ENCODE measurements at regions not wholly inside any gene's neighbourhood (a gene's known extent, or its start where the extent isn't known, plus 50 kb on each side); places are given as distances from the start of the nearest gene placed in this dataset.

GRCh38 chr7:4434306-4434705, 247.8 kb upstream of the FOXK1 start:
- H3K4me3 ChIP-seq (ENCODE audit: low read depth, low read length): no peak overlapping the region
- TF ChIP-seq, protein P1, sequence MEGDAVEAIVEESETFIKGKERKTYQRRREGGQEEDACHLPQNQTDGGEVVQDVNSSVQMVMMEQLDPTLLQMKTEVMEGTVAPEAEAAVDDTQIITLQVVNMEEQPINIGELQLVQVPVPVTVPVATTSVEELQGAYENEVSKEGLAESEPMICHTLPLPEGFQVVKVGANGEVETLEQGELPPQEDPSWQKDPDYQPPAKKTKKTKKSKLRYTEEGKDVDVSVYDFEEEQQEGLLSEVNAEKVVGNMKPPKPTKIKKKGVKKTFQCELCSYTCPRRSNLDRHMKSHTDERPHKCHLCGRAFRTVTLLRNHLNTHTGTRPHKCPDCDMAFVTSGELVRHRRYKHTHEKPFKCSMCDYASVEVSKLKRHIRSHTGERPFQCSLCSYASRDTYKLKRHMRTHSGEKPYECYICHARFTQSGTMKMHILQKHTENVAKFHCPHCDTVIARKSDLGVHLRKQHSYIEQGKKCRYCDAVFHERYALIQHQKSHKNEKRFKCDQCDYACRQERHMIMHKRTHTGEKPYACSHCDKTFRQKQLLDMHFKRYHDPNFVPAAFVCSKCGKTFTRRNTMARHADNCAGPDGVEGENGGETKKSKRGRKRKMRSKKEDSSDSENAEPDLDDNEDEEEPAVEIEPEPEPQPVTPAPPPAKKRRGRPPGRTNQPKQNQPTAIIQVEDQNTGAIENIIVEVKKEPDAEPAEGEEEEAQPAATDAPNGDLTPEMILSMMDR (IDR thresholded peaks at IDR 0.05; ENCODE audit: low read depth, low read length, missing control alignments): no peak
- in situ Hi-C loops (cut with HindIII; ENCODE audit: low sequenced_read_pairs): no loop called here
- DNase-seq (ENCODE audit: low read depth): no peak

GRCh38 chr7:4436361-4436895, 245.7 kb upstream of the FOXK1 start:
- DNase-seq (ENCODE audit: low read depth): no peak
- TF ChIP-seq, protein P1 (IDR thresholded peaks at IDR 0.05; ENCODE audit: low read depth, low read length, missing control alignments): no peak
- in situ Hi-C loops (cut with HindIII; ENCODE audit: low sequenced_read_pairs): no loop called here
- H3K4me3 ChIP-seq (ENCODE audit: low read depth, low read length): no peak overlapping the region

GRCh38 chr7:4436936-4437335, 245.2 kb upstream of the FOXK1 start:
- TF ChIP-seq, protein P1 (IDR thresholded peaks at IDR 0.05; ENCODE audit: low read depth, low read length, missing control alignments): no peak
- no peak overlapping the region for H3K4me3 ChIP-seq (ENCODE audit: low read depth, low read length)
- no peak for DNase-seq (ENCODE audit: low read depth)
- in situ Hi-C loops (cut with HindIII; ENCODE audit: low sequenced_read_pairs): no loop called here

DNA sequence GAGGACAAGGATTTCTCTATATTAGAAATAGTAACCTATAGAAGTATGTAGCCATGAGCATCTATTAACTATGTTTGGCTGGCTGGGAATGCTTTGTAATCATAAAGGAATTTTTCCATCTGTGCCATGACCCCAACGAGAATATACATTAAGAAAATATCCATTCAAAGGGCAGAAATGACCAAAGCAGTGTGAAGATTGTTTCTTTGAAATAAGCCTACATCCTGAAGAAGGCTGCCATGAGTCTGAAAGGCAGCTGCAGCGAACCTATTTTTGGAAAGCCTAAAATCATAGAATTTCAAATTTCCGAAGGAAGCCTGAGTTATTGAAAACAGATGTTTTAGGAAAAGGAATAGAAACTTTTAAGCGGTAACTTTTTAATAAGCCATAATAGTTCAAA, 244.2 kb upstream of the FOXK1 start:
- DNase-seq (ENCODE audit: low read depth): no peak
- TF ChIP-seq, protein P1 (IDR thresholded peaks at IDR 0.05; ENCODE audit: low read depth, low read length, missing control alignments): no peak
- in situ Hi-C loops (cut with HindIII; ENCODE audit: low sequenced_read_pairs): no loop called here
- no peak overlapping the region for H3K4me3 ChIP-seq (ENCODE audit: low read depth, low read length)

GRCh38 chr7:4438723-4439245, 243.3 kb upstream of the FOXK1 start:
- no peak overlapping the region for H3K4me3 ChIP-seq (ENCODE audit: low read depth, low read length)
- TF ChIP-seq, protein P1 (IDR thresholded peaks at IDR 0.05; ENCODE audit: low read depth, low read length, missing control alignments): no peak
- DNase-seq (ENCODE audit: low read depth): no peak
- in situ Hi-C loops (cut with HindIII; ENCODE audit: low sequenced_read_pairs): no loop called here

DNA sequence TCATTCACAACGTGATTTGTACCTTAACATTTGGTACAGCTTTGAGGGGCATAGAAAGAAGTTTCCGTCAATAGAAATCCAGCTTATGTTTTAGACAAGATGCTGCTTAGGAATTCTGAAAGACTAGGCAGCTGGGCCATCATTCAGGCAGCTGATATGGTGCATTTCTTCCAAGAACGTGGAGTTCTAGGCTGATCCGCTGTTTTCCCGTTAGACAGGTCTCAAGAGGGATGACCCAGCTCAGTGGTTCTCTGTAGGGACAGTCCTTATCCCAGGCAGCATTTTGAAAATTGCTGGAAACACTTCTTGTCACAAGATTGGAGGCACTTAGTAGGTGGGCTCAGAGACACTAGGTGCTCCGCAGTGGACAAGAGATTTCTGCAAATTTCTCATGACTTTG, 242.7 kb upstream of the FOXK1 start:
- in situ Hi-C loops (cut with HindIII; ENCODE audit: low sequenced_read_pairs): no loop called here
- no peak for DNase-seq (ENCODE audit: low read depth)
- TF ChIP-seq, protein P1 (IDR thresholded peaks at IDR 0.05; ENCODE audit: low read depth, low read length, missing control alignments): no peak
- H3K4me3 ChIP-seq (ENCODE audit: low read depth, low read length): no peak overlapping the region

All from astrocyte of the cerebellum (primary cell).